Hepatocyte (in vitro differentiated cells): ENCODE measurements at regions not wholly inside any gene's neighbourhood (a gene's known extent, or its start where the extent isn't known, plus 50 kb on each side); places are given as distances from the start of the nearest gene placed in this dataset.
"Not testable (repeated sequence)": the region's sequence is repeated elsewhere in the genome, so short reads cannot be mapped to it uniquely, and the experiment has no call there.

ENCODE experiments used
- EZH2 ChIP-seq: fragments of 200-600 bp; sonication (generic); IDR thresholded peaks from 2 replicates; pipeline ENCODE4 v1.6.1; 2016; ENCODE audit warnings: antibody characterized with exemption, mild to moderate bottlenecking, borderline replicate concordance
- TF ChIP-seq, protein P1 (sequence below): fragments of 200-600 bp; sonication (generic); IDR thresholded peaks from 2 replicates; pipeline ENCODE4 v1.5.1; 2016; ENCODE audit warnings: antibody characterized with exemption, mild to moderate bottlenecking; ENCODE audit not compliant: poor library complexity

DNA sequence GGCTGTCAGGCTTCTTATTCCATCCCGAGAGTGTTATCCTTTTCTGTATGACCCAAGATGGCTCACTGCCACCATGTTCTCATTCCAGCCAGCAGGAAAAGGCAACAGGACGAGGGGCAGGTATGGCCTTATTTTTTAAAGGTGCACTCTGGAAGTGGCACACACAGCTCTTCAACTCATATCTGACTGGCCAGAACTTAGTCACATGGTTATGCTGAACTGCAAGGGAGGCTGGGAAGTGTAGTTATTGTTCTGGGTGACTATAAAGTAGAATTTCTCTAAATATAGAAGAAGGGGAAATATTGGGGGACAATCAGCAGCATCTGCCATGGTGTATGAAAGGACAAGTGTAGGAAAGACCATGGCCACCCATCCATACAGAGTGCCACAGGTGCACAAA, 107.6 kb downstream of the SRGAP2 start:
- TF ChIP-seq, protein P1, sequence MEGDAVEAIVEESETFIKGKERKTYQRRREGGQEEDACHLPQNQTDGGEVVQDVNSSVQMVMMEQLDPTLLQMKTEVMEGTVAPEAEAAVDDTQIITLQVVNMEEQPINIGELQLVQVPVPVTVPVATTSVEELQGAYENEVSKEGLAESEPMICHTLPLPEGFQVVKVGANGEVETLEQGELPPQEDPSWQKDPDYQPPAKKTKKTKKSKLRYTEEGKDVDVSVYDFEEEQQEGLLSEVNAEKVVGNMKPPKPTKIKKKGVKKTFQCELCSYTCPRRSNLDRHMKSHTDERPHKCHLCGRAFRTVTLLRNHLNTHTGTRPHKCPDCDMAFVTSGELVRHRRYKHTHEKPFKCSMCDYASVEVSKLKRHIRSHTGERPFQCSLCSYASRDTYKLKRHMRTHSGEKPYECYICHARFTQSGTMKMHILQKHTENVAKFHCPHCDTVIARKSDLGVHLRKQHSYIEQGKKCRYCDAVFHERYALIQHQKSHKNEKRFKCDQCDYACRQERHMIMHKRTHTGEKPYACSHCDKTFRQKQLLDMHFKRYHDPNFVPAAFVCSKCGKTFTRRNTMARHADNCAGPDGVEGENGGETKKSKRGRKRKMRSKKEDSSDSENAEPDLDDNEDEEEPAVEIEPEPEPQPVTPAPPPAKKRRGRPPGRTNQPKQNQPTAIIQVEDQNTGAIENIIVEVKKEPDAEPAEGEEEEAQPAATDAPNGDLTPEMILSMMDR: not testable (repeated sequence)
- TF ChIP-seq EZH2: not testable (repeated sequence)
